ENCODE measurements at regions not wholly inside any gene's neighbourhood (a gene's known extent, or its start where the extent isn't known, plus 50 kb on each side); places are given as distances from the start of the nearest gene placed in this dataset.

DNA sequence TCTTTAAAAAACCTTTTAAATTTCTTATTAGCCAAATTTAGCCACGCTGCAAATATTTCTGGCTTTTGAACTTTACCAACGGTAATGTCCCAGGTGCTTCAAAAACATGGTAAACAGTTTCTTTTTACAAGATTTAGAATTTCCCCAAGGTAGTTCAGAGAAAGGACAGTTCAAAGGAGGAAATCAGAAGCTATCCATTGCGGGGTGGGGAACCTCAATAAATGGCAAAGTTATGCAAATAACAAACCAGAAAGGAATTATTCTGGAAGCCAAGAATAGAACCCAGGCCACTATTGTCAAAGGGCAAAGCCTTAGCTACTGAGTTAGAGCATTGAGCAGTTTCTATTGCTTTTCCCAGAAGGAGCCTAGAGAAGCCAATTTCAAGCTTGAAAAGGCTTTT is 62.3 kb downstream of the PDE6H start:
- CTCF ChIA-PET, result no interaction called here
- Histone ChIP-seq H3K4me3 (ENCODE audit: insufficient read depth, low read depth, low read length) (no peak overlapping the region), H2AK5ac (ENCODE audit: low read depth, low read length) (no peak overlapping the region), H2BK20ac (ENCODE audit: low read depth, low read length) (no peak overlapping the region), H3K14ac (replicated peaks; ENCODE audit: low read depth, low read length) (no peak overlapping the region), H2AFZ (replicated peaks; ENCODE audit: low read length, poor library complexity) (no peak overlapping the region), H2AK9ac (replicated peaks; ENCODE audit: low read depth, low read length, poor library complexity) (no peak overlapping the region), H3K9me1 (ENCODE audit: insufficient read depth, low read length) (no peaks in the 10 kb centered on the region), H3K9ac (ENCODE audit: low read depth, low read length) (no peak overlapping the region), H3K4me2 (ENCODE audit: low read depth, low read length) (no peak overlapping the region), H3K56ac (ENCODE audit: extremely low read depth, insufficient read depth, low read length) (no peak overlapping the region), H4K5ac (ENCODE audit: low read depth, low read length) (no peak overlapping the region), H3K18ac (ENCODE audit: low read depth, low read length) (no peak overlapping the region), H3K4ac (ENCODE audit: low read depth, low read length) (no peak overlapping the region), H2BK5ac (ENCODE audit: low read depth, low read length, poor library complexity, severe bottlenecking) (no peak overlapping the region), H2BK120ac (ENCODE audit: low read depth, low read length) (no peak overlapping the region), H4K91ac (ENCODE audit: insufficient read depth, low read depth, low read length) (no peak overlapping the region), H3K27ac (ENCODE audit: insufficient read depth, low read length) (no peak overlapping the region), H3K27me3 (ENCODE audit: control insufficient read depth, insufficient read depth, low read length) (no peaks in the 10 kb centered on the region), H4K20me1 (ENCODE audit: insufficient read depth, low read length) (no peaks in the 10 kb centered on the region), H3K9me3 (ENCODE audit: control insufficient read depth, insufficient read depth, low read length) (no peaks in the 10 kb centered on the region), H2BK15ac (ENCODE audit: low read depth, low read length) (no peak overlapping the region), H3K36me3 (ENCODE audit: control insufficient read depth, insufficient read depth, low read length) (no peaks in the 10 kb centered on the region), H3K4me1 (ENCODE audit: control insufficient read depth, insufficient read depth, low read length) (no peaks in the 10 kb centered on the region), H3K79me1 (ENCODE audit: low read depth in 1 of 2, low read length in 2 of 2) (no peaks in the 10 kb centered on the region), H3K23ac (ENCODE audit: low read depth, low read length) (no peak overlapping the region), H4K8ac (ENCODE audit: low read depth in 2 of 2, low read length in 2 of 2) (no peak overlapping the region)
- TF ChIP-seq, protein P1, sequence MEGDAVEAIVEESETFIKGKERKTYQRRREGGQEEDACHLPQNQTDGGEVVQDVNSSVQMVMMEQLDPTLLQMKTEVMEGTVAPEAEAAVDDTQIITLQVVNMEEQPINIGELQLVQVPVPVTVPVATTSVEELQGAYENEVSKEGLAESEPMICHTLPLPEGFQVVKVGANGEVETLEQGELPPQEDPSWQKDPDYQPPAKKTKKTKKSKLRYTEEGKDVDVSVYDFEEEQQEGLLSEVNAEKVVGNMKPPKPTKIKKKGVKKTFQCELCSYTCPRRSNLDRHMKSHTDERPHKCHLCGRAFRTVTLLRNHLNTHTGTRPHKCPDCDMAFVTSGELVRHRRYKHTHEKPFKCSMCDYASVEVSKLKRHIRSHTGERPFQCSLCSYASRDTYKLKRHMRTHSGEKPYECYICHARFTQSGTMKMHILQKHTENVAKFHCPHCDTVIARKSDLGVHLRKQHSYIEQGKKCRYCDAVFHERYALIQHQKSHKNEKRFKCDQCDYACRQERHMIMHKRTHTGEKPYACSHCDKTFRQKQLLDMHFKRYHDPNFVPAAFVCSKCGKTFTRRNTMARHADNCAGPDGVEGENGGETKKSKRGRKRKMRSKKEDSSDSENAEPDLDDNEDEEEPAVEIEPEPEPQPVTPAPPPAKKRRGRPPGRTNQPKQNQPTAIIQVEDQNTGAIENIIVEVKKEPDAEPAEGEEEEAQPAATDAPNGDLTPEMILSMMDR (conservative IDR thresholded peaks at IDR 0.05; ENCODE audit: low read depth, low read length), result no peak
- TF ChIP-seq CHD1 (IDR thresholded peaks at IDR 0.05; ENCODE audit: low read depth, low read length), result no peak
- no peak for TF ChIP-seq MXI1 (IDR thresholded peaks at IDR 0.05; ENCODE audit: borderline replicate concordance, low read depth, low read length)
- TF ChIP-seq NFE2L2 (IDR thresholded peaks at IDR 0.05; ENCODE audit: low read depth, low read length), result no peak
- WGBS, 2 experiments (ENCODE audit: extremely low coverage in 2 of 2, insufficient read length in 1 of 2), result 80% methylated on average over 1 of the region's 3 CpGs; no CpG with 5 or more reads in 1 of the 2 experiments
- DNase-seq (no peak), ATAC-seq (ENCODE audit: low read depth) (no peak)
- in situ Hi-C loops (cut with MboI; ENCODE audit: low sequenced_read_pairs) (no loop called here), dilution Hi-C loops (cut with HindIII; ENCODE audit: low sequenced_read_pairs, unreplicated experiment) (no loop called here), intact Hi-C loops (cut with micrococcal nuclease) (no loop called here)
- POLR2A ChIA-PET (ENCODE audit: unreplicated experiment), result no interaction called here
- BruUV-seq (replicated peaks), result no TSS peak
